DND-41 (cell line): ENCODE measurements at regions not wholly inside any gene's neighbourhood (a gene's known extent, or its start where the extent isn't known, plus 50 kb on each side); places are given as distances from the start of the nearest gene placed in this dataset.

Experiments
- EZH2 ChIP-seq: IDR thresholded peaks from 3 replicates; pipeline ENCODE4 v1.6.1; 2012; ENCODE audit warnings: borderline replicate concordance, low read depth, mild to moderate bottlenecking, moderate library complexity, low read length, inconsistent platforms; ENCODE audit not compliant: severe bottlenecking
- TF ChIP-seq, protein P1 (sequence below): IDR thresholded peaks from 2 replicates; pipeline ENCODE4 v1.5.1; 2012; ENCODE audit warnings: borderline replicate concordance, low read length, moderate library complexity, mild to moderate bottlenecking; ENCODE audit not compliant: poor library complexity, severe bottlenecking; ENCODE audit errors: extremely low read depth

DNA sequence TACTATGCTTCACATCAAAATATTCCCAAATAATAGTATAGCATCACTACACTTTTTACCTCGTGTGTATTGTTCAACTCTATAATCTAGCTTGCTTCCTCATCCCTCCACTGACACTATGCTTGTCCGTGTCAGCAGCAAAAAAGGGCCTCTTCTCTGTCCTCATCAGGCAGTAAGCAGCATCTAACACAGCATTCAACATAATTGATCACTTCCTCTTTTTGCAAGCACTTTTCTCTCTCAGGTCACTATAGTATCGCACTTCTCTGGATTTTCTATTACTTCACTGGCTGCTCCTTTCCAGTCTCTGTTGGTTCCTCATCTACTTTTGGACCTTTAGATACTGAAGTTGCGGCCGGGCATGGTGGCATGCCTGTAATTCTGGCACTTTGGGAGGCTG, 64.9 kb upstream of the ZSWIM2 start:
- TF ChIP-seq, protein P1, sequence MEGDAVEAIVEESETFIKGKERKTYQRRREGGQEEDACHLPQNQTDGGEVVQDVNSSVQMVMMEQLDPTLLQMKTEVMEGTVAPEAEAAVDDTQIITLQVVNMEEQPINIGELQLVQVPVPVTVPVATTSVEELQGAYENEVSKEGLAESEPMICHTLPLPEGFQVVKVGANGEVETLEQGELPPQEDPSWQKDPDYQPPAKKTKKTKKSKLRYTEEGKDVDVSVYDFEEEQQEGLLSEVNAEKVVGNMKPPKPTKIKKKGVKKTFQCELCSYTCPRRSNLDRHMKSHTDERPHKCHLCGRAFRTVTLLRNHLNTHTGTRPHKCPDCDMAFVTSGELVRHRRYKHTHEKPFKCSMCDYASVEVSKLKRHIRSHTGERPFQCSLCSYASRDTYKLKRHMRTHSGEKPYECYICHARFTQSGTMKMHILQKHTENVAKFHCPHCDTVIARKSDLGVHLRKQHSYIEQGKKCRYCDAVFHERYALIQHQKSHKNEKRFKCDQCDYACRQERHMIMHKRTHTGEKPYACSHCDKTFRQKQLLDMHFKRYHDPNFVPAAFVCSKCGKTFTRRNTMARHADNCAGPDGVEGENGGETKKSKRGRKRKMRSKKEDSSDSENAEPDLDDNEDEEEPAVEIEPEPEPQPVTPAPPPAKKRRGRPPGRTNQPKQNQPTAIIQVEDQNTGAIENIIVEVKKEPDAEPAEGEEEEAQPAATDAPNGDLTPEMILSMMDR = no peak
- no peak for TF ChIP-seq EZH2
